ENCODE measurements at regions not wholly inside any gene's neighbourhood (a gene's known extent, or its start where the extent isn't known, plus 50 kb on each side); places are given as distances from the start of the nearest gene placed in this dataset.

- TF ChIP-seq CTCF (IDR thresholded peaks at IDR 0.05; ENCODE audit: partially characterized antibody, unreplicated experiment): no peak
- Mint-ChIP-seq H3K36me3 (ENCODE audit: unreplicated experiment) (no peaks in the 10 kb centered on the region), H3K4me3 (ENCODE audit: unreplicated experiment) (no peak overlapping the region), H3K27me3 (ENCODE audit: unreplicated experiment) (no peaks in the 10 kb centered on the region), H3K27ac (ENCODE audit: unreplicated experiment) (no peak overlapping the region), H3K9me3 (ENCODE audit: unreplicated experiment) (no peaks in the 10 kb centered on the region), H3K4me1 (ENCODE audit: low read depth, unreplicated experiment) (peaks cover 8% of the 10 kb centered on the region)
- DNase-seq: no peak
Observed at GRCh38 chr10:94213980-94214379, 148.8 kb downstream of the NOC3L start.

GRCh38 chr10:94214481-94214893, 148.3 kb downstream of the NOC3L start:
- no peak for DNase-seq
- Mint-ChIP-seq H3K36me3 (ENCODE audit: unreplicated experiment) (no peaks in the 10 kb centered on the region), H3K4me1 (ENCODE audit: low read depth, unreplicated experiment) (peaks cover 8% of the 10 kb centered on the region), H3K9me3 (ENCODE audit: unreplicated experiment) (no peaks in the 10 kb centered on the region), H3K4me3 (ENCODE audit: unreplicated experiment) (no peak overlapping the region), H3K27me3 (ENCODE audit: unreplicated experiment) (no peaks in the 10 kb centered on the region), H3K27ac (ENCODE audit: unreplicated experiment) (no peak overlapping the region)
- TF ChIP-seq CTCF (IDR thresholded peaks at IDR 0.05; ENCODE audit: partially characterized antibody, unreplicated experiment): no peak

GRCh38 chr10:94216201-94216600, 146.5 kb downstream of the NOC3L start:
- Mint-ChIP-seq H3K27ac (ENCODE audit: unreplicated experiment) (no peak overlapping the region), H3K27me3 (ENCODE audit: unreplicated experiment) (no peaks in the 10 kb centered on the region), H3K4me3 (ENCODE audit: unreplicated experiment) (no peak overlapping the region), H3K9me3 (ENCODE audit: unreplicated experiment) (no peaks in the 10 kb centered on the region), H3K36me3 (ENCODE audit: unreplicated experiment) (no peaks in the 10 kb centered on the region), H3K4me1 (ENCODE audit: low read depth, unreplicated experiment) (no peaks in the 10 kb centered on the region)
- TF ChIP-seq CTCF (IDR thresholded peaks at IDR 0.05; ENCODE audit: partially characterized antibody, unreplicated experiment): no peak
- no peak for DNase-seq

GRCh38 chr10:94217411-94217810, 145.3 kb downstream of the NOC3L start:
- no peaks in the 10 kb centered on the region for H3K27me3 Mint-ChIP-seq (ENCODE audit: unreplicated experiment)

More at GRCh38 chr10:94217411-94217810, 145.3 kb downstream of the NOC3L start:
- DNase-seq: no peak
- Mint-ChIP-seq H3K36me3 (ENCODE audit: unreplicated experiment) (no peaks in the 10 kb centered on the region), H3K4me1 (ENCODE audit: low read depth, unreplicated experiment) (no peaks in the 10 kb centered on the region), H3K4me3 (ENCODE audit: unreplicated experiment) (no peak overlapping the region), H3K27ac (ENCODE audit: unreplicated experiment) (no peak overlapping the region), H3K9me3 (ENCODE audit: unreplicated experiment) (no peaks in the 10 kb centered on the region)
- TF ChIP-seq CTCF (IDR thresholded peaks at IDR 0.05; ENCODE audit: partially characterized antibody, unreplicated experiment): no peak

All from glutamatergic neuron (in vitro differentiated cells).